H1 (cell line): ENCODE measurements at regions not wholly inside any gene's neighbourhood (a gene's known extent, or its start where the extent isn't known, plus 50 kb on each side); places are given as distances from the start of the nearest gene placed in this dataset.

Experiments
- CTCF ChIA-PET: fragments of 300-600 bp; sonication (Branson Sonifier 250); formaldehyde crosslinking; loops from one replicate; lab custom pipeline; 2021; ENCODE audit not compliant: partially characterized antibody; lab: Charles Lee
- POLR2A ChIA-PET: fragments of 300-600 bp; sonication (Branson Sonifier 250); formaldehyde crosslinking; loops from one replicate; lab custom pipeline; 2021; ENCODE audit warnings: inconsistent platforms; ENCODE audit not compliant: partially characterized antibody; lab: Charles Lee
- DNase-seq, 2 experiments: peaks; one replicate each; pipeline versions ENCODE4 v3.0.0 to v3.0.0-alpha.2; 2010 to 2022; ENCODE audit warnings: low spot score in 2 of 2, low read depth in 1 of 2, mixed read lengths in 1 of 2
- FAIRE-seq: peaks from 2 replicates; lab custom pipeline; 2011; peaks lifted over from hg19 to GRCh38; lab: Jason Lieb, UNC
- H2AFZ ChIP-seq: 2 replicates; pipeline ENCODE4 v1.8.1; 2012; ENCODE audit warnings: low read length, inconsistent platforms
- H2AK5ac ChIP-seq: 2 replicates; pipeline ENCODE4 v1.6.1; 2013; ENCODE audit warnings: low read depth, low read length
- H2BK120ac ChIP-seq: replicated peaks from 2 replicates; pipeline ENCODE3; 2013; ENCODE audit warnings: low read depth, low read length, inconsistent platforms
- H2BK12ac ChIP-seq: 2 replicates; pipeline ENCODE4 v1.6.1; 2013; ENCODE audit warnings: low read depth, low read length
- H2BK15ac ChIP-seq: 2 replicates; pipeline ENCODE4 v1.6.1; 2013; ENCODE audit warnings: low read length
- H2BK20ac ChIP-seq: 2 replicates; pipeline ENCODE4 v1.6.1; 2013; ENCODE audit warnings: low read length
- H2BK5ac ChIP-seq: 2 replicates; pipeline ENCODE4 v1.6.1; 2013; ENCODE audit warnings: low read depth, low read length
- H3K14ac ChIP-seq: 2 replicates; pipeline ENCODE4 v1.6.1; 2013; ENCODE audit warnings: inconsistent platforms; ENCODE audit not compliant: insufficient read length
- H3K18ac ChIP-seq: 2 replicates; pipeline ENCODE4 v1.6.1; 2013; ENCODE audit warnings: low read length; ENCODE audit errors: extremely low read depth
- H3K23ac ChIP-seq: 2 replicates; pipeline ENCODE4 v1.6.1; 2013; ENCODE audit warnings: inconsistent platforms; ENCODE audit not compliant: insufficient read length
- H3K23me2 ChIP-seq: 2 replicates; pipeline ENCODE4 v1.6.1; 2013; ENCODE audit warnings: low read depth, low read length
- H3K27ac ChIP-seq: 2 replicates; pipeline ENCODE4 v1.6.1; 2011; ENCODE audit warnings: low read depth, low read length, inconsistent platforms
- H3K27me3 ChIP-seq, 4 experiments: replicated peaks in 1 of 4; 1 replicate in 1 of 4; 2 replicates in 3 of 4; pipeline versions ENCODE4 v1.6.1 to v1.8.1; 2011 to 2013; ENCODE audit warnings: low read length in 3 of 4, mild to moderate bottlenecking in 3 of 4, inconsistent platforms in 2 of 4, mixed read lengths in 2 of 4, moderate library complexity in 1 of 4; ENCODE audit not compliant: control insufficient read depth in 3 of 4, insufficient read depth in 3 of 4; ENCODE audit errors: extremely low read depth in 1 of 4
- H3K36me3 ChIP-seq, 4 experiments: 2 replicates each; pipeline versions ENCODE4 v1.6.1 to v1.8.1; 2011 to 2013; ENCODE audit warnings: mild to moderate bottlenecking in 4 of 4, low read length in 3 of 4, moderate library complexity in 2 of 4, control low read depth in 1 of 4, inconsistent platforms in 1 of 4; ENCODE audit not compliant: insufficient read depth in 4 of 4, control insufficient read depth in 2 of 4
- H3K4ac ChIP-seq: replicated peaks from 2 replicates; pipeline ENCODE3; 2013; ENCODE audit warnings: low read length, low read depth, mixed read lengths, inconsistent platforms; ENCODE audit not compliant: insufficient read length
- H3K4me1 ChIP-seq, 4 experiments: replicated peaks in 1 of 4; 1 replicate in 1 of 4; 2 replicates in 3 of 4; pipeline versions ENCODE4 v1.6.1 to v1.8.1; 2011 to 2013; ENCODE audit warnings: low read length in 3 of 4, inconsistent platforms in 2 of 4, mixed read lengths in 1 of 4; ENCODE audit not compliant: insufficient read depth in 4 of 4, control insufficient read depth in 3 of 4
- H3K4me2 ChIP-seq, 2 experiments: 2 replicates each; pipeline versions ENCODE4 v1.6.1 to v1.8.1; 2011 to 2013; ENCODE audit warnings: low read depth in 2 of 2, low read length in 2 of 2, control low read depth in 1 of 2, inconsistent platforms in 1 of 2, mild to moderate bottlenecking in 1 of 2; ENCODE audit not compliant: insufficient read depth in 1 of 2
- H3K4me3 ChIP-seq, 4 experiments: fragments of 200-600, 300-600 bp in 1 of 4; sonication (generic), shearing (Covaris generic), sonication (Bioruptor Twin) in 1 of 4; 2 replicates each; pipeline versions ENCODE4 v1.5.1 to v1.8.1; 2011 to 2016; ENCODE audit warnings: low read length in 4 of 4, low read depth in 3 of 4, control low read depth in 2 of 4, inconsistent platforms in 2 of 4, mild to moderate bottlenecking in 2 of 4, mixed read lengths in 1 of 4, moderate library complexity in 1 of 4; ENCODE audit not compliant: insufficient read depth in 2 of 4; ENCODE audit errors: extremely low read depth in 1 of 4
- H3K56ac ChIP-seq: replicated peaks from 2 replicates; pipeline ENCODE3; 2013; ENCODE audit warnings: low read depth, mild to moderate bottlenecking, mixed read lengths, low read length, inconsistent platforms; ENCODE audit not compliant: insufficient read length
- H3K79me1 ChIP-seq: 2 replicates; pipeline ENCODE4 v1.6.1; 2013; ENCODE audit warnings: low read depth, low read length, control low read depth
- H3K79me2 ChIP-seq, 2 experiments: 2 replicates each; pipeline versions ENCODE4 v1.6.1 to v1.8.1; 2012 to 2013; ENCODE audit warnings: low read length in 2 of 2, mild to moderate bottlenecking in 2 of 2, inconsistent platforms in 1 of 2; ENCODE audit not compliant: insufficient read depth in 2 of 2, control insufficient read depth in 1 of 2
- H3K9ac ChIP-seq, 4 experiments: replicated peaks in 1 of 4; 1 replicate in 1 of 4; 2 replicates in 3 of 4; pipeline versions ENCODE4 v1.6.1 to v1.8.1; 2011 to 2013; ENCODE audit warnings: low read depth in 3 of 4, low read length in 3 of 4, control low read depth in 2 of 4, mild to moderate bottlenecking in 2 of 4, moderate library complexity in 2 of 4, inconsistent platforms in 1 of 4; ENCODE audit errors: extremely low read depth in 1 of 4
- H3K9me3 ChIP-seq, 2 experiments: 2 replicates each; pipeline versions ENCODE4 v1.6.1 to v1.8.1; 2012 to 2013; ENCODE audit warnings: mild to moderate bottlenecking in 2 of 2, moderate library complexity in 2 of 2, control low read depth in 1 of 2, inconsistent platforms in 1 of 2, low read depth in 1 of 2, low read length in 1 of 2, mixed read lengths in 1 of 2; ENCODE audit not compliant: insufficient read depth in 2 of 2
- H4K20me1 ChIP-seq, 2 experiments: replicated peaks in 1 of 2; 2 replicates each; pipeline versions ENCODE3 to v1.8.1; 2011 to 2013; ENCODE audit warnings: inconsistent platforms in 2 of 2, low read length in 2 of 2, mild to moderate bottlenecking in 1 of 2; ENCODE audit not compliant: insufficient read depth in 2 of 2, control insufficient read depth in 1 of 2
- H4K5ac ChIP-seq: 2 replicates; pipeline ENCODE4 v1.6.1; 2013; ENCODE audit warnings: low read length, low read depth, mixed read lengths, inconsistent platforms; ENCODE audit not compliant: insufficient read length
- H4K8ac ChIP-seq: 2 replicates; pipeline ENCODE4 v1.8.0; 2013; ENCODE audit warnings: mild to moderate bottlenecking, moderate library complexity, low read length, inconsistent platforms; ENCODE audit not compliant: insufficient read depth; ENCODE audit errors: extremely low read depth
- H4K91ac ChIP-seq: replicated peaks from 2 replicates; pipeline ENCODE3; 2013; ENCODE audit warnings: low read length, mixed read lengths, inconsistent platforms; ENCODE audit not compliant: insufficient read length
- ASH2L ChIP-seq: fragments of 200-600, 300-600 bp; sonication (generic); IDR thresholded peaks from one replicate; pipeline ENCODE4 v1.7.1; 2017; ENCODE audit warnings: low read length
- CBX5 ChIP-seq: fragments of 300-800, 300-1000 bp; sonication (generic); IDR thresholded peaks from 2 replicates; pipeline ENCODE4 v1.7.1; 2016; ENCODE audit warnings: antibody characterized with exemption, low read length, low read depth
- CREB1 ChIP-seq: IDR thresholded peaks from 2 replicates; pipeline ENCODE4 v1.6.1; 2012; ENCODE audit warnings: inconsistent platforms
- EGR1 ChIP-seq: IDR thresholded peaks from 2 replicates; pipeline ENCODE4 v1.6.1; 2011; ENCODE audit warnings: low read depth, low read length, borderline replicate concordance
- GTF2F1 ChIP-seq: IDR thresholded peaks from 2 replicates; pipeline ENCODE4 v1.6.1; 2012; ENCODE audit warnings: low read depth, low read length, improper control_type of control experiment, borderline replicate concordance
- HDAC2 ChIP-seq, 2 experiments: fragments of 300-600 bp in 1 of 2; sonication (generic) in 1 of 2; IDR thresholded peaks; 2 replicates each; pipeline ENCODE4 v1.6.1; 2011 to 2012; ENCODE audit warnings: low read depth in 2 of 2, low read length in 2 of 2, mild to moderate bottlenecking in 2 of 2, moderate library complexity in 2 of 2, borderline replicate concordance in 1 of 2, inconsistent platforms in 1 of 2
- JUN ChIP-seq: IDR thresholded peaks from 2 replicates; pipeline ENCODE4 v1.6.1; 2011; ENCODE audit warnings: low read depth, mild to moderate bottlenecking, improper control_type of control experiment, low read length
- KDM1A ChIP-seq: fragments of 200-600, 300-600 bp; sonication (generic); IDR thresholded peaks from 2 replicates; pipeline ENCODE4 v1.7.1; 2016; ENCODE audit warnings: mild to moderate bottlenecking, low read length, borderline replicate concordance
- KDM5A ChIP-seq: fragments of 200-600 bp; IDR thresholded peaks from 2 replicates; pipeline ENCODE4 v1.7.1; 2012; ENCODE audit warnings: mild to moderate bottlenecking, low read length, inconsistent platforms, mixed read lengths
- POLR2AphosphoS5 ChIP-seq: IDR thresholded peaks from 2 replicates; pipeline ENCODE4 v1.6.1; 2011; ENCODE audit warnings: low read depth, low read length
- SAP30 ChIP-seq: fragments of 300-600 bp; sonication (generic); IDR thresholded peaks from 2 replicates; pipeline ENCODE4 v1.7.1; 2012; ENCODE audit warnings: low read length, moderate library complexity, mild to moderate bottlenecking, inconsistent platforms; ENCODE audit not compliant: insufficient read depth, insufficient replicate concordance
- SP2 ChIP-seq: IDR thresholded peaks from 2 replicates; pipeline ENCODE4 v1.6.1; 2012; ENCODE audit warnings: mild to moderate bottlenecking, low read length, inconsistent platforms
- TAF1 ChIP-seq: IDR thresholded peaks from 2 replicates; pipeline ENCODE4 v1.6.1; 2011; ENCODE audit warnings: mild to moderate bottlenecking, low read depth, low read length
- WGBS, 2 experiments: shearing (Covaris generic) in 1 of 2; methylation state at CpG; one replicate each; pipeline versions ENCODE4 v1.1.6 to v1.1.7; 2013 to 2015; ENCODE audit warnings: low lambda C conversion rate in 2 of 2, mixed read lengths in 2 of 2, inconsistent platforms in 1 of 2, low coverage in 1 of 2, missing lambda C conversion rate in 1 of 2; ENCODE audit not compliant: insufficient replicate concordance in 2 of 2, insufficient coverage in 1 of 2, insufficient read length in 1 of 2; ENCODE audit errors: extremely low coverage in 1 of 2, missing lambda C conversion rate in 1 of 2; 5-methylcytosine and 5-hydroxymethylcytosine counted together
- TF ChIP-seq, protein P1 (sequence below): IDR thresholded peaks from 2 replicates; pipeline ENCODE4 v1.6.1; 2012; ENCODE audit warnings: inconsistent platforms

- Histone ChIP-seq H3K9ac (no peak overlapping the region), H2BK120ac (no peak overlapping the region), H3K18ac (no peak overlapping the region), H2BK15ac (no peak overlapping the region), H3K23ac (no peak overlapping the region), H3K79me1 (no peaks in the 10 kb centered on the region), H2BK12ac (no peak overlapping the region), H3K79me2 (no peaks in the 10 kb centered on the region), H2BK20ac (no peak overlapping the region), H3K14ac (no peak overlapping the region), H3K27me3 (no peaks in the 10 kb centered on the region), H2AK5ac (no peak overlapping the region), H2AFZ (no peak overlapping the region), H3K4ac (no peak overlapping the region), H3K36me3 (no peaks in the 10 kb centered on the region), H4K20me1 (no peaks in the 10 kb centered on the region), H3K23me2 (no peaks in the 10 kb centered on the region), H3K27ac (no peak overlapping the region), H4K5ac (no peak overlapping the region), H2BK5ac (no peak overlapping the region), H3K4me3 (no peak overlapping the region), H4K91ac (no peak overlapping the region), H3K56ac (no peak overlapping the region), H3K4me2 (no peak overlapping the region), H3K4me1 (no peaks in the 10 kb centered on the region), H4K8ac (no peak overlapping the region), H3K9me3 (no peaks in the 10 kb centered on the region)
- WGBS, 2 experiments, result 90% methylated on average over 4 of the region's 4 CpGs; no CpG with 5 or more reads in 1 of the 2 experiments
- no peak for DNase-seq
- ChIA-PET POLR2A (no interaction called here), CTCF (interaction anchor here (0.6 to 1.0 kb wide), 2 partner anchors 9 to 62 kb away, joined by 3 to 4 read pairs; no protein-coding TSS in a partner anchor)
- no peak for FAIRE-seq
- TF ChIP-seq GTF2F1 (no peak), SP2 (no peak), KDM5A (no peak), SAP30 (no peak), JUN (no peak), KDM1A (no peak), CBX5 (no peak), EGR1 (no peak), CREB1 (no peak), TAF1 (no peak), ASH2L (no peak), HDAC2 (IDR thresholded peaks at IDR 0.05; ENCODE audit: borderline replicate concordance in 1 of 2, low read depth in 2 of 2, low read length in 2 of 2) (no peak), POLR2AphosphoS5 (no peak)
- TF ChIP-seq, protein P1, sequence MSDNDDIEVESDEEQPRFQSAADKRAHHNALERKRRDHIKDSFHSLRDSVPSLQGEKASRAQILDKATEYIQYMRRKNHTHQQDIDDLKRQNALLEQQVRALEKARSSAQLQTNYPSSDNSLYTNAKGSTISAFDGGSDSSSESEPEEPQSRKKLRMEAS, result no peak
Observed at GRCh38 chr16:26647870-26648269, 418.9 kb upstream of the C16orf82 start.
